B cell (primary cell): ENCODE measurements at regions not wholly inside any gene's neighbourhood (a gene's known extent, or its start where the extent isn't known, plus 50 kb on each side); places are given as distances from the start of the nearest gene placed in this dataset.

Source experiments
- ATAC-seq: fragments of 200-7000 bp; cut with Tn5 transposase; one replicate; pipeline ENCODE4 v1.10.0; 2021; ENCODE audit warnings: low read depth, mild to moderate bottlenecking, moderate number of reproducible peaks, moderate library complexity
- CTCF ChIA-PET: fragments of 350-600 bp; sonication (Branson Sonifier 250); formaldehyde crosslinking; loops from one replicate; lab custom pipeline; 2021; ENCODE audit warnings: antibody characterized with exemption, inconsistent platforms; lab: Charles Lee
- POLR2A ChIA-PET: fragments of 350-600 bp; sonication (Branson Sonifier 250); formaldehyde crosslinking; loops from one replicate; lab custom pipeline; 2021; ENCODE audit warnings: antibody characterized with exemption; lab: Charles Lee
- DNase-seq: peaks from one replicate; pipeline ENCODE4 v3.0.0; 2013
- H2AFZ ChIP-seq: 2 replicates; pipeline ENCODE4 v1.6.1; 2012; ENCODE audit warnings: mild to moderate bottlenecking, low read depth, low read length; ENCODE audit not compliant: insufficient read depth, poor library complexity, severe bottlenecking
- H3K27ac ChIP-seq, 2 donors: 1 replicate in 1 of 2; 2 replicates in 1 of 2; pipeline ENCODE4 v1.5.1; 2012 to 2013; ENCODE audit warnings: low read length in 2 of 2, mild to moderate bottlenecking in 2 of 2, moderate library complexity in 1 of 2
- H3K27me3 ChIP-seq, 4 experiments: fragments of 200-600 bp in 1 of 4; sonication (generic) in 1 of 4; replicated peaks in 1 of 4; 1 replicate in 2 of 4; 2 replicates in 2 of 4; pipeline versions ENCODE4 v1.6.1 to v1.7.0; 2013 to 2016; ENCODE audit warnings: low read length in 3 of 4, mild to moderate bottlenecking in 2 of 4, mixed read lengths in 1 of 4, moderate library complexity in 1 of 4; ENCODE audit not compliant: insufficient read depth in 4 of 4, control insufficient read depth in 3 of 4; ENCODE audit errors: control extremely low read depth in 1 of 4
- H3K36me3 ChIP-seq, 2 experiments: replicated peaks in 1 of 2; 1 replicate in 1 of 2; 2 replicates in 1 of 2; pipeline versions ENCODE4 v1.6.1 to v1.7.1; 2013; ENCODE audit warnings: low read length in 1 of 2; ENCODE audit not compliant: insufficient read depth in 2 of 2, control insufficient read depth in 1 of 2; ENCODE audit errors: control extremely low read depth in 1 of 2, extremely low read depth in 1 of 2
- H3K4me1 ChIP-seq, 2 donors: fragments of 200-600 bp in 1 of 2; sonication (generic) in 1 of 2; 1 replicate in 1 of 2; 2 replicates in 1 of 2; pipeline versions ENCODE4 v1.5.1 to v1.6.1; 2013 to 2017; ENCODE audit warnings: low read length in 2 of 2; ENCODE audit not compliant: control insufficient read depth in 2 of 2, insufficient read depth in 2 of 2
- H3K4me2 ChIP-seq: replicated peaks from 2 replicates; pipeline ENCODE3; 2012; ENCODE audit warnings: mild to moderate bottlenecking, low read depth, low read length; ENCODE audit not compliant: poor library complexity, severe bottlenecking
- H3K4me3 ChIP-seq, 5 experiments: fragments of 200-600 bp in 1 of 5; sonication (generic) in 1 of 5; 1 replicate in 3 of 5; 2 replicates in 2 of 5; pipeline versions ENCODE4 v1.5.1 to v1.7.0; 2011 to 2016; ENCODE audit warnings: low read length in 4 of 5, mild to moderate bottlenecking in 4 of 5, low read depth in 2 of 5, control low read depth in 1 of 5, moderate library complexity in 1 of 5; ENCODE audit not compliant: insufficient read depth in 1 of 5; ENCODE audit errors: control extremely low read depth in 1 of 5, extremely low read depth in 1 of 5
- H3K79me2 ChIP-seq: fragments of 200-600 bp; sonication (generic); one replicate; pipeline ENCODE4 v1.6.0; 2016; ENCODE audit warnings: low read length; ENCODE audit not compliant: control insufficient read depth, insufficient read depth
- H3K9ac ChIP-seq: fragments of 200-600 bp; sonication (generic); 2 replicates; pipeline ENCODE4 v1.6.1; 2017; ENCODE audit warnings: mild to moderate bottlenecking, low read length, moderate library complexity
- H3K9me3 ChIP-seq, 3 donors: one replicate each; pipeline versions ENCODE4 v1.6.1 to v1.7.1; 2013; ENCODE audit warnings: low read length in 2 of 3; ENCODE audit not compliant: control insufficient read depth in 2 of 3, insufficient read depth in 1 of 3; ENCODE audit errors: control extremely low read depth in 1 of 3
- H4K20me1 ChIP-seq: 2 replicates; pipeline ENCODE4 v1.6.0; 2012; ENCODE audit warnings: mild to moderate bottlenecking, low read length; ENCODE audit not compliant: insufficient read depth, control insufficient read depth, poor library complexity, severe bottlenecking
- H3K27ac Mint-ChIP-seq: one replicate; pipeline ENCODE4 v1.8.0; 2021; ENCODE audit warnings: mixed read lengths
- H3K27me3 Mint-ChIP-seq: one replicate; pipeline ENCODE4 v1.8.0; 2021; ENCODE audit warnings: mixed read lengths
- H3K4me1 Mint-ChIP-seq: one replicate; pipeline ENCODE4 v1.8.0; 2021; ENCODE audit warnings: mixed read lengths
- H3K4me3 Mint-ChIP-seq: one replicate; pipeline ENCODE4 v1.8.0; 2021; ENCODE audit warnings: mixed read lengths
- H3K9me3 Mint-ChIP-seq: one replicate; pipeline ENCODE4 v1.8.0; 2022; ENCODE audit warnings: mixed read lengths; ENCODE audit not compliant: insufficient read depth
- CTCF ChIP-seq: fragments of 200-600 bp; IDR thresholded peaks from one replicate; pipeline ENCODE4 v1.8.0; 2022; ENCODE audit warnings: antibody characterized with exemption, mild to moderate bottlenecking
- EZH2 ChIP-seq: IDR thresholded peaks from 2 replicates; pipeline ENCODE4 v1.6.1; 2012; ENCODE audit warnings: borderline replicate concordance, low read depth, mild to moderate bottlenecking, moderate library complexity, low read length; ENCODE audit not compliant: insufficient read depth, poor library complexity, severe bottlenecking
- WGBS: methylation state at CpG from one replicate; pipeline ENCODE4 v1.1.5; 2013; ENCODE audit warnings: missing lambda C conversion rate; ENCODE audit not compliant: insufficient coverage; 5-methylcytosine and 5-hydroxymethylcytosine counted together
- intact Hi-C: fragments of 100-400 bp; cut with micrococcal nuclease; formaldehyde crosslinking; loops from one replicate; pipeline ENCODE4 v1.10.0; 2022

GRCh38 chr15:94747510-94747909, 516.1 kb downstream of the MCTP2 start:
- H3K9me3 ChIP-seq = no peaks in the 10 kb centered on the region
- Mint-ChIP-seq H3K27ac (no peak overlapping the region), H3K4me1 (no peaks in the 10 kb centered on the region), H3K9me3 (no peaks in the 10 kb centered on the region), H3K4me3 (no peak overlapping the region), H3K27me3 (peaks cover 8% of the 10 kb centered on the region)
- 88% methylated on average over 3 of the region's 3 CpGs for WGBS
- H3K4me1 ChIP-seq = no peaks in the 10 kb centered on the region
- intact Hi-C loops = no loop called here
- no peak overlapping the region for H3K4me2 ChIP-seq
- ATAC-seq = no peak
- H3K36me3 ChIP-seq = no peaks in the 10 kb centered on the region
- POLR2A ChIA-PET = no interaction called here
- no peaks in the 10 kb centered on the region for H4K20me1 ChIP-seq
- DNase-seq = no peak
- H3K4me3 ChIP-seq = no peak overlapping the region
- CTCF ChIA-PET = no interaction called here
- H3K9ac ChIP-seq = no peak overlapping the region
- H3K79me2 ChIP-seq = no peaks in the 10 kb centered on the region
- H3K27me3 ChIP-seq = no peaks in the 10 kb centered on the region
- H3K27ac ChIP-seq = no peak overlapping the region
- TF ChIP-seq EZH2 = no peak
- H2AFZ ChIP-seq = no peak overlapping the region

- Mint-ChIP-seq H3K27me3 (no peaks in the 10 kb centered on the region), H3K27ac (no peak overlapping the region), H3K4me3 (no peak overlapping the region), H3K4me1 (no peaks in the 10 kb centered on the region), H3K9me3 (no peaks in the 10 kb centered on the region)
- no peak overlapping the region for H3K4me3 ChIP-seq
- no peaks in the 10 kb centered on the region for H4K20me1 ChIP-seq
- no peaks in the 10 kb centered on the region for H3K27me3 ChIP-seq
- 81% methylated on average over 4 of the region's 5 CpGs for WGBS
- H3K79me2 ChIP-seq = no peaks in the 10 kb centered on the region
- H3K4me2 ChIP-seq = no peak overlapping the region
- ATAC-seq = no peak
- TF ChIP-seq EZH2 (no peak), CTCF (no peak)
- no peaks in the 10 kb centered on the region for H3K9me3 ChIP-seq
- DNase-seq = no peak
- no peaks in the 10 kb centered on the region for H3K36me3 ChIP-seq
- H2AFZ ChIP-seq = no peak overlapping the region
- no peak overlapping the region for H3K9ac ChIP-seq
- ChIA-PET CTCF (no interaction called here), POLR2A (no interaction called here)
- H3K27ac ChIP-seq = no peak overlapping the region
- H3K4me1 ChIP-seq = no peaks in the 10 kb centered on the region
- intact Hi-C loops = no loop called here
These were observed 518.7 kb downstream of the MCTP2 start for GRCh38 chr15:94749811-94750617.
